ENCODE measurements at regions not wholly inside any gene's neighbourhood (a gene's known extent, or its start where the extent isn't known, plus 50 kb on each side); places are given as distances from the start of the nearest gene placed in this dataset.

GRCh38 chr18:34085140-34085739 is 139.5 kb downstream of the NOL4 start:
- Histone ChIP-seq H3K4me1 (ENCODE audit: control insufficient read depth, insufficient read depth, low read length) (peaks cover 5% of the 10 kb centered on the region; the same call in 1 of the 2 replicates), H3K4me3 (ENCODE audit: low read depth, low read length) (no peak overlapping the region), H3K27ac (ENCODE audit: extremely low read depth, low read depth, low read length) (no peak overlapping the region), H3K9me3 (ENCODE audit: control insufficient read depth, insufficient read depth, low read depth, low read length) (no peaks in the 10 kb centered on the region), H3K36me3 (ENCODE audit: control insufficient read depth in 2 of 2, insufficient read depth in 1 of 2, low read length in 2 of 2) (no peaks in the 10 kb centered on the region)
- ChIA-PET CTCF (interaction anchor here (0.6 kb wide), 2 partner anchors 111 to 593 kb away, joined by 3 read pairs; no protein-coding TSS in a partner anchor), POLR2A (no interaction called here)
- no peak for TF ChIP-seq KLF8 (tag by site-specific recombination; IDR thresholded peaks at IDR 0.05)
- 0 out of 2 replicates have a peak, but pooled peaks have one; percentile 33 for TF ChIP-seq FEZF1 (tag by site-specific recombination; IDR thresholded peaks at IDR 0.05)
- no peak for TF ChIP-seq ZNF223 (tag by site-specific recombination; IDR thresholded peaks at IDR 0.05)
- no peak for TF ChIP-seq BCL11B (tag by site-specific recombination; IDR thresholded peaks at IDR 0.05; ENCODE audit: low read depth)
- no peak for TF ChIP-seq ZNF138 (tag by site-specific recombination; IDR thresholded peaks at IDR 0.05; ENCODE audit: borderline replicate concordance)

GRCh38 chr18:34084635-34085034 is 140.1 kb downstream of the NOL4 start:
- TF ChIP-seq ZNF426 (tag by site-specific recombination; IDR thresholded peaks at IDR 0.05) (no peak), TCF7L2 (IDR thresholded peaks at IDR 0.05; ENCODE audit: borderline replicate concordance, low read depth, low read length) (peak; percentile 69; the same call in 1 of the 2 replicates)
- Histone ChIP-seq H3K9me3 (ENCODE audit: control insufficient read depth, insufficient read depth, low read depth, low read length) (no peaks in the 10 kb centered on the region), H3K27ac (ENCODE audit: extremely low read depth, low read depth, low read length) (no peak overlapping the region), H3K4me1 (ENCODE audit: control insufficient read depth, insufficient read depth, low read length) (peaks cover 5% of the 10 kb centered on the region; the same call in 1 of the 2 replicates), H3K4me3 (ENCODE audit: low read depth, low read length) (no peak overlapping the region), H3K36me3 (ENCODE audit: control insufficient read depth in 2 of 2, insufficient read depth in 1 of 2, low read length in 2 of 2) (no peaks in the 10 kb centered on the region)
- ChIA-PET POLR2A (no interaction called here), CTCF (interaction anchor here (0.6 kb wide), 2 partner anchors 594 to 873 kb away, joined by 3 read pairs; no protein-coding TSS in a partner anchor)

- CTCF ChIA-PET = interaction anchor here (0.6 kb wide), 1 partner anchor 872 kb away, joined by 3 read pairs; no protein-coding TSS in a partner anchor
- H3K27ac ChIP-seq (ENCODE audit: extremely low read depth, low read depth, low read length) = no peak overlapping the region
- H3K9me3 ChIP-seq (ENCODE audit: control insufficient read depth, insufficient read depth, low read depth, low read length) = no peaks in the 10 kb centered on the region
- H3K4me3 ChIP-seq (ENCODE audit: low read depth, low read length) = no peak overlapping the region
- peaks cover 5% of the 10 kb centered on the region; the same call in 1 of the 2 replicates for H3K4me1 ChIP-seq (ENCODE audit: control insufficient read depth, insufficient read depth, low read length)
- TF ChIP-seq ZNF571 (tag by site-specific recombination; IDR thresholded peaks at IDR 0.05) (no peak), ZNF302 (tag by site-specific recombination; IDR thresholded peaks at IDR 0.05; ENCODE audit: low read depth) (no peak)
- POLR2A ChIA-PET = no interaction called here
- no peaks in the 10 kb centered on the region for H3K36me3 ChIP-seq (ENCODE audit: control insufficient read depth in 2 of 2, insufficient read depth in 1 of 2, low read length in 2 of 2)
Measured at GRCh38 chr18:34083910-34084535, 140.7 kb downstream of the NOL4 start.

GRCh38 chr18:34077599-34077998 is 147.1 kb downstream of the NOL4 start:
- H3K9me3 ChIP-seq (ENCODE audit: control insufficient read depth, insufficient read depth, low read depth, low read length) = no peaks in the 10 kb centered on the region
- no peaks in the 10 kb centered on the region for H3K4me1 ChIP-seq (ENCODE audit: control insufficient read depth, insufficient read depth, low read length)
- H3K36me3 ChIP-seq (ENCODE audit: control insufficient read depth in 2 of 2, insufficient read depth in 1 of 2, low read length in 2 of 2) = no peaks in the 10 kb centered on the region
- no peak overlapping the region for H3K4me3 ChIP-seq (ENCODE audit: low read depth, low read length)
- ChIA-PET CTCF (interaction anchor here (0.7 kb wide), 1 partner anchor 17 kb away, joined by 3 read pairs; no protein-coding TSS in a partner anchor), POLR2A (no interaction called here)
- no peak overlapping the region for H3K27ac ChIP-seq (ENCODE audit: extremely low read depth, low read depth, low read length)
- TF ChIP-seq OVOL3 (tag by site-specific recombination; IDR thresholded peaks at IDR 0.05) (no peak), REPIN1 (tag by site-specific recombination; IDR thresholded peaks at IDR 0.05; ENCODE audit: low read depth) (no peak), SALL2 (tag by site-specific recombination; IDR thresholded peaks at IDR 0.05; ENCODE audit: borderline replicate concordance) (no peak), ZNF335 (tag by site-specific recombination; conservative IDR thresholded peaks at IDR 0.05) (no peak), MZF1 (tag by site-specific recombination; IDR thresholded peaks at IDR 0.05; ENCODE audit: borderline replicate concordance) (no peak), ZBTB1 (tag by site-specific recombination; IDR thresholded peaks at IDR 0.05) (no peak), ZNF311 (tag by site-specific recombination; IDR thresholded peaks at IDR 0.05; ENCODE audit: borderline replicate concordance) (no peak)

All from HEK293 (cell line).